ENCODE measurements at regions not wholly inside any gene's neighbourhood (a gene's known extent, or its start where the extent isn't known, plus 50 kb on each side); places are given as distances from the start of the nearest gene placed in this dataset.

DNA sequence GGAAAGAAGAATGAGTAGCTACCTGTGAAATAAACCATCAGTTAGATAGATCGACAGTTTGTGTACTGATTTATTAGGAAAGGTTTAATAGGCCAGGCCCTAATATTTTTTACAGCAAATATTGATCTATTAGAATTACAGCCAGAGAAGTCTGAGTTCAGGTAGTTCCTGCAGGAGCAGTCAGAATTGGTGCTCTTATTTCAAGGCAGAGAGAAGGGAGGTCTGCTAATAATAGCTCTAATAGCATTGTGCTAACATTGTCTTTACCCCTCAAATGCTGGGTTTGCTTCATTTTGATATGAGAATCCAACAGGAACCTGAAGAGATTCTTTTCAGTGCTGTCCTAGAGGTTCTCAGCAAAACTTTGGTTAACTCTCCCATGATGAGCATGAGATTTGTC lies 343.8 kb upstream of the NAV3 start:
- H3K4me3 Mint-ChIP-seq (ENCODE audit: low read depth, unreplicated experiment): no peak overlapping the region
- H3K4me1 Mint-ChIP-seq (ENCODE audit: low read depth, unreplicated experiment): no peaks in the 10 kb centered on the region
- H3K9me3 Mint-ChIP-seq (ENCODE audit: low read depth, unreplicated experiment): no peaks in the 10 kb centered on the region
- TF ChIP-seq, protein P1, sequence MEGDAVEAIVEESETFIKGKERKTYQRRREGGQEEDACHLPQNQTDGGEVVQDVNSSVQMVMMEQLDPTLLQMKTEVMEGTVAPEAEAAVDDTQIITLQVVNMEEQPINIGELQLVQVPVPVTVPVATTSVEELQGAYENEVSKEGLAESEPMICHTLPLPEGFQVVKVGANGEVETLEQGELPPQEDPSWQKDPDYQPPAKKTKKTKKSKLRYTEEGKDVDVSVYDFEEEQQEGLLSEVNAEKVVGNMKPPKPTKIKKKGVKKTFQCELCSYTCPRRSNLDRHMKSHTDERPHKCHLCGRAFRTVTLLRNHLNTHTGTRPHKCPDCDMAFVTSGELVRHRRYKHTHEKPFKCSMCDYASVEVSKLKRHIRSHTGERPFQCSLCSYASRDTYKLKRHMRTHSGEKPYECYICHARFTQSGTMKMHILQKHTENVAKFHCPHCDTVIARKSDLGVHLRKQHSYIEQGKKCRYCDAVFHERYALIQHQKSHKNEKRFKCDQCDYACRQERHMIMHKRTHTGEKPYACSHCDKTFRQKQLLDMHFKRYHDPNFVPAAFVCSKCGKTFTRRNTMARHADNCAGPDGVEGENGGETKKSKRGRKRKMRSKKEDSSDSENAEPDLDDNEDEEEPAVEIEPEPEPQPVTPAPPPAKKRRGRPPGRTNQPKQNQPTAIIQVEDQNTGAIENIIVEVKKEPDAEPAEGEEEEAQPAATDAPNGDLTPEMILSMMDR (IDR thresholded peaks at IDR 0.05; ENCODE audit: unreplicated experiment): no peak
- no TSS peak for BruUV-seq (replicated peaks)
- CTCF ChIA-PET: no interaction called here
- H3K36me3 Mint-ChIP-seq (ENCODE audit: insufficient read depth, unreplicated experiment): no peaks in the 10 kb centered on the region
- intact Hi-C loops (cut with micrococcal nuclease; ENCODE audit: unreplicated experiment): no loop called here
- H3K27ac Mint-ChIP-seq (ENCODE audit: unreplicated experiment): no peak overlapping the region
- no peaks in the 10 kb centered on the region for H3K27me3 Mint-ChIP-seq (ENCODE audit: unreplicated experiment)
- DNase-seq: no peak

DNA sequence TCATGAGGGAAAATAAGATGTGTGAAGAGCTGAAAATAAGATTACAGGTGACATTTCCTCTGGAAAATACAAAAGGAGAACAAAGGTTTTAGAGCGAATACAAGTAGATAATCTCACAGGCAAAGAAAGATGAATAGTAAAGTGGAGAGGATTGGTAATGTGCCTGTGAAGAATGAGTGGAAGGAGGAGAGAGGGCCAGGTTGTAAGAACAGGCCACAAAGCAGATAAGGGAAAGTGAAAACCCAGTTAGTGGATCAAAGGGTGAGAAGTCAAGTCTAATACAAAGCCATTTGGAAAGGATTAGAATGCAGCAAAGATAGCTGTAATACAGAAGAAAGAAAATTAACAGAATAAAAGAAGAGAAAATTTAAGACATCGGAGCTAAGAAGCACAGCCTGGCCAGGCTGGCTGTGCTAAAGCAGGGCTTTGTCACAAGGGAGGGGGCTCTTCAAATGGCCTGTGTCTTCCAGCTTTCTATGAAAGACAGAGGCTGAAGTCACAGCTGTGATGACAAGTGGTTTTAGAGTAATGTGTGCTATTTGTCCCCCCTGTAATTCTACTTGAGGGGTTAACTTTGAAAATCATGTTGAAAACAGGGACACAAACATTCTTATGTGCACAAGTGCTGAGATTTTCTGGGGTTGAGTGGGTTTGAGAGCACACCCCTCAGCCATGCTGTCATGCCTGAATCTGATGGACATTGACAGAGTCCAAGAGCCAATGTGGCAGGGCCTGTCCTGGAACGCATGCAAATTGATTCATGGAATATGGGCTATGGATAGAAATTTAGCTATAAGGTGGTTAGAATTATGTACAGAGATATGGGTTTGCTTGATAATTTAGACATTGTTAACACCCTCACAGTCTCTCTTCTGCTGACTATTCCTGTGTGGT lies 344.5 kb upstream of the NAV3 start:
- intact Hi-C loops (cut with micrococcal nuclease; ENCODE audit: unreplicated experiment): no loop called here
- H3K36me3 Mint-ChIP-seq (ENCODE audit: insufficient read depth, unreplicated experiment): no peaks in the 10 kb centered on the region
- no peak overlapping the region for H3K4me3 Mint-ChIP-seq (ENCODE audit: low read depth, unreplicated experiment)
- no peaks in the 10 kb centered on the region for H3K27me3 Mint-ChIP-seq (ENCODE audit: unreplicated experiment)
- TF ChIP-seq, protein P1 (IDR thresholded peaks at IDR 0.05; ENCODE audit: unreplicated experiment): no peak
- CTCF ChIA-PET: no interaction called here
- no peak for DNase-seq
- BruUV-seq (replicated peaks): no TSS peak
- H3K9me3 Mint-ChIP-seq (ENCODE audit: low read depth, unreplicated experiment): no peaks in the 10 kb centered on the region
- H3K4me1 Mint-ChIP-seq (ENCODE audit: low read depth, unreplicated experiment): no peaks in the 10 kb centered on the region
- no peak overlapping the region for H3K27ac Mint-ChIP-seq (ENCODE audit: unreplicated experiment)

DNA sequence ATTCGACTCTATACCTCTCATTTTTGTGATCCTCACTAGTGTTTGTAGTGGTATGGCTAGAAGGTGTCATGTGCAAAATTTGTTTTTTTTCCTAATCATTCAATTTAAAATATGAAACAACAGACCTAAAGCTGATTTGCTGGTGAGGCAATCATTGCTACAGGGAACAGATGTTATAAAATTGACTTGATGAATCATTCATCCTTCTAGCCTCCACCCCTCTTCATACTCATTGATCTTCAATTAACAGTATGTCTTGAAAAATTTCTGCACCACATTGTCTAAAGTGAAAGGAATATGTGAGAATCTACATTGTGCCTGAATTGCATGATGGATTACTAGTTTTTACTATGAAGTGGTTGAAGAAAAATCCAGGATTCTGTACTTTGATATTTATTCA lies 349.0 kb upstream of the NAV3 start:
- TF ChIP-seq, protein P1 (IDR thresholded peaks at IDR 0.05; ENCODE audit: unreplicated experiment): no peak
- H3K36me3 Mint-ChIP-seq (ENCODE audit: insufficient read depth, unreplicated experiment): no peaks in the 10 kb centered on the region
- intact Hi-C loops (cut with micrococcal nuclease; ENCODE audit: unreplicated experiment): no loop called here
- no peaks in the 10 kb centered on the region for H3K27me3 Mint-ChIP-seq (ENCODE audit: unreplicated experiment)
- H3K4me3 Mint-ChIP-seq (ENCODE audit: low read depth, unreplicated experiment): no peak overlapping the region
- CTCF ChIA-PET: no interaction called here
- no peak overlapping the region for H3K27ac Mint-ChIP-seq (ENCODE audit: unreplicated experiment)
- H3K4me1 Mint-ChIP-seq (ENCODE audit: low read depth, unreplicated experiment): no peaks in the 10 kb centered on the region
- no peaks in the 10 kb centered on the region for H3K9me3 Mint-ChIP-seq (ENCODE audit: low read depth, unreplicated experiment)
- no TSS peak for BruUV-seq (replicated peaks)
- no peak for DNase-seq

DNA sequence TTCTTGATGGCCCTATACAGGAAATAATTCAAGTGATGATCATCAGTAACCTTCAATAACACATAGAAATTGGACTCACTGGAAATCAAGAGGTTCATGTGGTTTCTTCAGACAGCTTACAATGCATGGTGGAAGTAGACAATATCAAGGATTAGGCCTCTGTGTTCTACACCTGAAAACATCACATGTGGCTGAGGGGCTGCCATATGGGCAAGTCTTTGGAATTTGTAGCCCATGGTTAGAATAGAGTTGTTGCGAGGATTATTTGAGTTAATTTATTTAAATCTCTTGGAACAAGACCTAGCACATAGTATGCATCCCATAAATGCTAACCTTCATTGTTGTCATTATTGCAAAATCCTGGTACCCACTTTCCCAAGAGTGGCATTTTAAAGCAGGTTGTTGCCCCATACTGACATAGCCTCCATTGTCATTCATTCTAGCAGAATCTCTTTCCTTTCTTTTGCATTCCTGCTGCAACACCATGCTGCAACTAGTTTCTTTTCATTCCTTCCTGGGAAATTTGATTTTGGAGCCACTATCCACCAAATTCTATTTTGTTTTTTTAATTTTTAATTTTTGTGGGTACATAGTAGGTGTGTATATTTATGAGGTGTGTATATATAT lies 352.7 kb upstream of the NAV3 start:
- no peak overlapping the region for H3K27ac Mint-ChIP-seq (ENCODE audit: unreplicated experiment)
- CTCF ChIA-PET: no interaction called here
- H3K36me3 Mint-ChIP-seq (ENCODE audit: insufficient read depth, unreplicated experiment): no peaks in the 10 kb centered on the region
- intact Hi-C loops (cut with micrococcal nuclease; ENCODE audit: unreplicated experiment): loop anchor here (10.0 kb wide), 1 partner anchor 207 kb away; no protein-coding TSS in a partner anchor
- no peak overlapping the region for H3K4me3 Mint-ChIP-seq (ENCODE audit: low read depth, unreplicated experiment)
- no peaks in the 10 kb centered on the region for H3K4me1 Mint-ChIP-seq (ENCODE audit: low read depth, unreplicated experiment)
- no peaks in the 10 kb centered on the region for H3K9me3 Mint-ChIP-seq (ENCODE audit: low read depth, unreplicated experiment)
- BruUV-seq (replicated peaks): no TSS peak
- H3K27me3 Mint-ChIP-seq (ENCODE audit: unreplicated experiment): no peaks in the 10 kb centered on the region
- TF ChIP-seq, protein P1 (IDR thresholded peaks at IDR 0.05; ENCODE audit: unreplicated experiment): no peak
- DNase-seq: no peak
